GM19395 (cell line): ENCODE measurements at regions not wholly inside any gene's neighbourhood (a gene's known extent, or its start where the extent isn't known, plus 50 kb on each side); places are given as distances from the start of the nearest gene placed in this dataset.

Experiments
- ATAC-seq: cut with Tn5 transposase; IDR thresholded peaks from one replicate; pipeline ENCODE4 v1.9.1; 2021; ENCODE audit warnings: mild to moderate bottlenecking, moderate library complexity; ENCODE audit not compliant: unreplicated experiment

DNA sequence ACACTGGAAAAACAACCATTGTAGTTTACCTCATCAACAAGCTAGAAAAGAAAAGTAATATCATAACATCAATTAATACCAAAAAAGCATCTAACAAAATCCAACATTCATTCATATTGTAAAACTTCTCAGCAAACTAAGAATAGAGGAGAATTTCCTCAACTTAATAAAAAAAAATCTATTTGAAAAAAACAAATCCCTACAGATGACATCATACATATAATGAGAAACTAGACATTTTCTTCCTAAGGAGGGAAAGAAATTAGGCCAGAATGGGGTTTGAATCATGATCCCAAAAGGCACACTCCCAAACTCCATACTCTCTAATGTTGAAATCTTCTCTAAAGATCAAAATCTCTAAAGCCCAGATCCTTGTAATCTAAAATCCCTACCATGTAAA, 460.0 kb downstream of the IRS1 start:
- ATAC-seq, result no peak

DNA sequence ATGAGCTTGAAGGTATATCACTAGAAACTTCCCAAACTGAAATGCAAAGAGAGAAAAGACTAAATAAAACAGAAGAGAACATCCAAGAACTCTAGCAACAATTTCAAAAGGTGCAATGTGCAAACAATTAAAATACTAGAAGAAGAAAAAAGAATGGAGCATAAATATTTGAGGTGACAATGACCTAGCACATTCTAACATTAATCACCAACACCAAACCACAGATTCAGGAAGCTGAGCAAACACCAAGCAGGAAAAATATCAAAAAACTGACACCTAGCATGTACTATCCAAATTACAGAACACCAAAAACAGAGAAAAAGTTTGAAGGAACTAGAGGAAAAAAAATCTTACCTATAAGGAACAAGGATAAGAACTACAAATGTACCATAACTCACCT, 460.8 kb downstream of the IRS1 start:
- no peak for ATAC-seq

DNA sequence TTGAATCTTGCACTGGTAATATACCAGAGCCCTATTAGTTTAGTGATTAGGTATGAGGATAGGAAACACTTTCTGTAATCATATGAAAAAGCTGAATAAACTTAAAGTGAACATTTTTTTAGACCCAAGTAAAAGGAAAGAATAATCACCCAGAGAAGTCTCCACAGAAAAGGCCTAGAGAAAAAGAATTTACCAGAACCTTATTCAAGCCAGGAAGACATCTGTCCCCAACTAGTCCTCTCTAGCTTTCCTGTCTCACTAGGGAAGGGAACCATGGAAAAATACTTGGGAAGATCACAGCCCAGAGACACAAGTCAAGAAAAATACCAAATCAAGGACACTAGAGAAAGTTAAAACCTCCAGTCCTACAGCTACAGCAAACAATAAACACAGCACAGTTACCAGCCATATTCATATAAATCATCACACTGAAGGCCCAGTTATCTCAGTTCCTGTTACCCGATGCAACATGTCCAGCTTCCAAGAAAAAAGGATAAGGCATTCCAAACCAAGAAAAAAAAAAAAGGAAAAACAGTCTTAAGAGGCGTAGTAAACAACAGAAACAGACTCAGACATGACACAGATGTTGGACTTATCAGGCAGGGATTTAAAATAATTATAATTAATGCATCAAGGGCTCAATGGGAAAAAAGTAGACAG, 461.5 kb downstream of the IRS1 start:
- ATAC-seq, result no peak

DNA sequence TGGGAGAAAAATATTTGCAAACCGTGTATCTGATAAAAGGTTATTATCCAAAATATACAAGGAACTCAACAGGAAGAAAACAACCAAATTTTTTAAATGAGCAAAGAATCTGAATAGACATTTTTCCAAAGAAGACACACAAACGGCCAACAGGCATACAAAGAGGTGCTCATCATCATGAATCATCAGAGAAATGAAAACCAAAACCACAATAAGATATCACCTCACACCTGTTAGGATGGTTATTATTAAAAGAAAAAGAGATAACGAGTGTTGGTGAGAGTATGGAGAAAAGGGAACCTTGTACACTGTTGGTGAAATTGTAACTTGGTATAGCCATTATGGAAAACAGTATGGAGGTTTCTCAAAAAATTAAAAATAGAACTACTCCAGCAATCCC, 463.3 kb downstream of the IRS1 start:
- no peak for ATAC-seq

DNA sequence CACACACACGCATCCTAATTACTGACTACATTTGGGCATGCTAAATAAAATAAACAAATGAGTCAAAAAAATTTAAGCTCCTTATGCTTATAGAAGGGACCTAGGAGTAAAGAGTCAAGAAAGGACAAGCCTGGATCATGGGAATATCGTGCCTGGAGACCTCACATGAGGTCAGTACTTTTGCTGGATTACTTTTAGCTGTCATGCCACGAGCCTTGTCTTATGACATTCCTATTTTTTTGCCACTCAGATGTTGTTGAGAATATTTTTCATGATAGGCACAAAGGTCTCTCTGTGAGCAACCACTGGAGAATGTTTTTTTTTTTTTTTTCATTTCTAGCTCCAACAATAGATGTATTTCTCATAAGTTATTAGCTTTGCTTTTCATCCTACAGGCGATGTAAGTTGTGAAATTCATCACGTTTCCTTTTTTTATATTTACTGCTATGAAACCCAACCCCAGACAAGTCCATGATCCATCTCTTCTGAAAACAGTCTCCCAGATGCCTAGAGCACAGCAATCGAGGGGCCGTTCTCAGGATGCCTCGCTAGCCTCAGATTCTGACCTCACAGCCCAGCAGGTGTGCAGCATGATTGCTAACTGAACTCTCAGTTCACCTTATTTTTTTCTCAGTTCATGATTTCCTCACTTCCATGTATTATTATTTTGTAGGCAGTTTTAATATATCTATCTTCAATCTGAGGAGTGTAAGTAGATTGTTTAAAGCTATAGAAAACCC, 464.5 kb downstream of the IRS1 start:
- no peak for ATAC-seq

DNA sequence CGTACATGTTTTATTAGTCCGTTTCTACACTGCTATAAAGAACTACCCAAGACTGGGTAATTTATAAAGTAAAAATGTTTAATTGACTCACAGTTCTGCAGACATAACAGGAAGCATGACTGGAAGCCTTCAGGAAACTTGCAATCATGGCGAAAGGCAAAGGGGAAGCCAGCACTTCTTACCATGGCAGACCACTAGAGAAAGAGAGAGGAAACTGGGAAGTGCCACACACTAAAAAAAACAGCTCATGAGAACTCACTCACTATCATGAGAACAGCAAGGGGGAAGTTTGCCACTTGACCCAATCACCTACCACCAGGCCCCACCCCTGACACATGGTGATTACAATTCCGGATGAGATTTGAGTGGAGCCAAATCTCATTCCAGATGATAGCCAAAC, 466.2 kb downstream of the IRS1 start:
- no peak for ATAC-seq

DNA sequence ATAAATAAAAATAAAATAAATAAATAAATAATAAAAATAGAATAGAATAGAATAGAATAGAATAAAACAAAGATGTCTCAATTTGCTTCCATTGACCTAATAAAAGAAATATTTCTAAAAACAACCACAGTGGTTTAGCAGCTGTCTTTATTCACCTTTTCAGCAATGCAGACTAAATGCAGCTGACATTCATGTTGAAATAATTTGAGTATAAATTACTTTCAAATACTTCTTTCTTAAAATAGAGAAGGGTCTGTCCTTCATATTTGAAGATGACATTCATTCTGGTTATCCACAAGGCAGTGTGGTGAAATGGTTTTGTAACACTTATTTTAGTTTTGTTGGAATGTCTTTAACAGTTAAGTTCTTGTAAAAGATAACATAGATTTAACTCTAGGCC, 469.4 kb downstream of the IRS1 start:
- ATAC-seq, result no peak

DNA sequence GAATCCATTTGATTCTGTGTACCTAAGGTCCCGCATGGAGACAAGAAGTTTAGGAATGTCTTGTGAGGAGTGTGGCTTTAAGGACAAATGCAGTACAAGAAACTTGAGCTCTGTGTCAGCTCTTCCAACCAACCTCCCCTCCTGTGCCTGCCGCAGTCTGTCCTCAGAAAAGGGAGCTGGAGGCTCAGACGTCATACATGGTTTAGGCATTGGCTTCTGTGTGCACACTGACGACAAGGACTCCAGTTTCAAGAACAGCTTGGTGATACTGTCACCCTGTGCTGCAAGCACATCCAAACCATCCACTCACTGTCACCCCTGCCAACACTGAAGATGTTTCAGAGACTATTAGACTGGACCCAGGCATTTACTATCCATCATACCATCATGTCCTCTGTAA, 470.4 kb downstream of the IRS1 start:
- ATAC-seq, result no peak

DNA sequence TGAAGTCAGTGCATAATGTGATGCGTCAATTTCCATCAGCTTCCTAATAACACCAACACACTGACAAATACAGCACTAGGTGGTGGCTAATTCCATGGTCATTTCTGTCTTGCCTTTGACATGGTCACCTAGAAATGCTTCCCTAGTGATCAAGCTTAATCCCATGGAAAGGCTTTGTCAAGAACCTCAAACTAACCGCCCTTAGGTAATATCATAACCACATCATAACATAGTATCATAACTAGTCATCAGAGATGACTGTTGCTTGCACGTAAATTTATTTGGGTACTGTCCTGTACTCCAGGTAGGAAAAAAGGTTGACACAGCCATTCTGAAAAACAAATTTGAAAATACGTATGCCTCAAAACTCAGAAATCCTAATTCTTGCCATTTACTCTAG, 471.8 kb downstream of the IRS1 start:
- no peak for ATAC-seq

DNA sequence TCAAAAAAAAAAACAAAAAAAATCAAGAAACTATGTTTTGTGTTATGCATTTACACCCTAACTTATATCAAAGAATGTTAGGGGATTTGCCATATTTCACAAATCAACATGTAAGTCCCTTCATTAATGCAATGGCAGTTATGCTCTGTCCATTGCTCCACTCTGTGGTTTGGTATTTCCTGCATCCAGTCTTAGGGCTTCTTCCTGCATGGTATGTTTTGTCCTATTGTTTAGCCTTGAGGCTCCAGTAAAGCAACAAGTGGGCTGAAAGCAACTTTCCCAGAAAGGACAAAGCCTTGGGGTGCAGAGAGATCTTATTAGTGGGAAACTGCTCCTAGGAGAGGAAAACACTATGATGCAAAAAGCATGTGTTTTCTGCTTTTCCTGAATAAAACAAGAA, 474.1 kb downstream of the IRS1 start:
- ATAC-seq, result no peak

DNA sequence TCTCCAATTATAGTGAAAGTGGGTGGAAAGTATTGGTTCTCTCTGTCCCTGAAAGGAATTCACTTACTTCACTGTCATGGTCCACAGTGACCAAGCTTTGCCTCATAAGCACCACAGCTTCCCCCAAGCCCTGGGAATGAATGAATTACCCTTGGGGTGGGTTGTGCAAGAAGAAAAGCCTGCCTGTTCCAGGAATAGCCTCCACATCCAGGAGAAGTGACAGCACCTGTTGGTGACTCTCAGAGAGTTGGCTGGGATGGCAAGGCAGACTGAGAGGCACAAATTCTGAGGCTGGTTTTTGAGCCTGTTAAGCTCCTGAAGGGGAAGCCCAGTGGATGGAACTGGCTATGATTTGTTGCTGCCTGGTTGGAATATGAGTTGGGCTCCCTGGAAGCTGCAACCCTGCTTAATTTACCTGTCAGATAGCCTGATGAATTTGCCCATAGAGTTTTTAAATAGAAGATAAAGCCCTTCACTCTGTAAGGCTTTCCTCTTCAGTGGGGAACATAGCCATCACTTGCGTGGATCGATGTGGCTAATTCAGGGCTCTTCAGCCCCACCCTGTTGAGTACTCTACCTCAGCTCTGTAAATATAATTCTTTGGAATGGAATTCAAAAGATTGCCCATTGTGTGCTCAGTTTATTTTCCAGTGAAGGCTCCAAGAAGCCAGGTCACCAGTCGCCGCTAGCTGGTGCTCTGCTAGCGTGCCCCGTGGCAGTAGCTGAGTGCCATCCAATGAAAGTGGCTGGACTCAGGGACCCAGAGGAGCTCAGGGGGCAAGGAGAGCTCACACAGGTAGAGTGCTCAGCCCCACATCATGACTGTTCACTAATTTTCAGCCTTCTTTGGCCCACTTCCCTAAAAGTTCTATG, 479.3 kb downstream of the IRS1 start:
- ATAC-seq, result no peak

DNA sequence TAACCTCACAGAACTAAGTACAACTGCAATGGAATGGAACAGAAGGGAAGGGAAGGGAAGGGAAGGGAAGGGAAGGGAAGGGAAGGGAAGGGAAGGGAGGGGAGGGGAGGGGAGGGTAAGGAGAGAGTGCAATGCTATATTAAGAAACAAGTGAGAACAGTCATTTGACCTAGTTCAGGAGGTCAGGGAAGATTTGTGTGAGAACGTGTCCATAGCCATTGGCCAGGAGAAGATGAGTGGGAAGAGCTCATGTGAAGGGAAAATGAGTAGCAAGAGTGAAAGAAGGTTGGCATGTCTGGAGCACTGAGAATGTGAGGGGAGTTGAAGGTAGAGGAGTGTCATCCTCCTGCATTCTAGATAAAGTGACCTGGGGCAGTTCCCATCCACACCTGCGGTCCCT, 481.6 kb downstream of the IRS1 start:
- no peak for ATAC-seq

DNA sequence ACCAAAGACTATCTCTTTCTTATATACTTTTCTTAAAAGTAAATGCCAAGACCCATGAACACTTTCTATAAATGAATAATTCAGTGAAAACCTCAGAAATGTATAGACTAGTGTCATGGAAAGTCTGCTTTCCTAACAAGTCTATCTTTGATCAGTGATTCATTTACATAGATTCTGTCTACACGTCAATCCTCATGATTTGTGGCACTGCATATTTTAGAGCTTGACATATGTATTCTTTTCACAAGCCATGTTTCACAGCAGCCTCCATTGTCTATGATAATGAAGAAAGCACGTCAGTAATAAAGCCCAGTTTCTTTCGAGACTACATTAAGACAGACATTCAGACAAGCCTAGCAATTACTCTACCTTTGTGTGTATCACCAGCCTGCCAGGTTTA, 486.6 kb downstream of the IRS1 start:
- no peak for ATAC-seq

DNA sequence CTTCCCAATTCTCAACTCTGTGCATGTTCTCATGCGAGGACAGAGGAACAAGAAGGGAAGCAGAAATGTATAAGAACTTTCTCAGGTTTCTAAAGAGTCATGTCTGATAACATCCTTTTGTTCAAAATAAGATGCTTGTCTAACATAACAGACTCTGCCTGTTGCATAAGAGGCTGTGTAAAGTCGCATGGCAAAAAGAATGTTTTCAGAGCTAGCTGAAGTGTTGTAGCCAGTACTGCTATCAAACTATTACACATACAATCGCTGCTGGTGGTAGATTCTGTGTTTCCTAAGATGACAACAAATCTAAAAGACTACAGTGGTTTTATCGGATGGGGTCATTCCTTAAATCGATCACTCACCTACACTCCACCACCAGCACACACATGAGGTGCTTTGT, 487.5 kb downstream of the IRS1 start:
- no peak for ATAC-seq

DNA sequence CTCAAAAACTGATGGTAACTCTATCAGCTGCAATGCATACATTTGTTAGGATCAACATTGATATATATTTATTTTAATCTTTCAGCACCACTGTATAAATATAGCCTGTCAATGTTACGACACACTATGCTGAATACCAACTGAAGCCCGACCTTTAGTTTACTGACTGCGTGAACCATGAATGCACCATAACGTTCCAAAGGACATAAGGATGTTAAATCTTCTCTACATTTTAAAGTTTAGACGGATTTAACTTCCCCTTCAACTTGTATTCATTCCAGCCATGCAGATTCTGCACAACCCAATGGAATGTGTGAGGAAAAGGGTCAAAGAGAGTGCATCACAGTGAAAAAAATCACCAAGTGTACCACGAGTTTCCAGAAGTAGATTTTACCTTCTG, 489.5 kb downstream of the IRS1 start:
- no peak for ATAC-seq

DNA sequence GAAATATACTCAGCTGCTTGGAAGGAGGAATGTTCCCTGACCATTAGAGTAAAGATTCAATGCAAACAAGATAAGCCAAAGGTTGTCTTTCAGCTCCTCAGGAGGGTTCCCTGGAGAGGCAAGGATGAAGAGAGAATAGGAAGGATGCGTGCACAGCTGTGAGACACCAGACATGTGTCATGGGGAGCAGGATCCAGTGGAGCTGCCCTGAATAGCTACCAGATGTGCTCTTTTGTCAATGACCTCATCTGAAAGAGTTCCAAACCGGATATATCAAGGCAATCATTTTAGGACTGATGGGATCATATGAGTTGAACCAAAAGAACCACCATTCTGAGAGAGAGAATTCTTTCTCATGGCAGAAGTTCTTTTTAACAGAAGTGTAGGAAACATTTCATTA, 490.6 kb downstream of the IRS1 start:
- no peak for ATAC-seq

DNA sequence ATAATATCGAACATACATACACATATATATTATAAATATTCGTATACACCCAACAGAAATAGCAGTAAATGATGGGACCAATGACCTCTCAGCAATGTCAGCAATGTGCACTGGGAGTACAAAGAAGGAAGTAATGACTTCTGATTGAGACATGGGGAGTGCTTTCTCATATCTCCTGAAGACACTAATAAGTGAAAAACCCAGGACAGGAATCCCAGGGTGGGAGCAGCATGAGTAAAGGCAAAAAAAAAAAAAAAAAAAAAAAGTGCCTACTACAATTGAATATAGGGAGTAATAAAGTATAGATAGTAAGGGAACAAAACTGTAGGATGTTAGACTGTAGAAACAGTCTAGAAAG, 491.3 kb downstream of the IRS1 start:
- no peak for ATAC-seq

DNA sequence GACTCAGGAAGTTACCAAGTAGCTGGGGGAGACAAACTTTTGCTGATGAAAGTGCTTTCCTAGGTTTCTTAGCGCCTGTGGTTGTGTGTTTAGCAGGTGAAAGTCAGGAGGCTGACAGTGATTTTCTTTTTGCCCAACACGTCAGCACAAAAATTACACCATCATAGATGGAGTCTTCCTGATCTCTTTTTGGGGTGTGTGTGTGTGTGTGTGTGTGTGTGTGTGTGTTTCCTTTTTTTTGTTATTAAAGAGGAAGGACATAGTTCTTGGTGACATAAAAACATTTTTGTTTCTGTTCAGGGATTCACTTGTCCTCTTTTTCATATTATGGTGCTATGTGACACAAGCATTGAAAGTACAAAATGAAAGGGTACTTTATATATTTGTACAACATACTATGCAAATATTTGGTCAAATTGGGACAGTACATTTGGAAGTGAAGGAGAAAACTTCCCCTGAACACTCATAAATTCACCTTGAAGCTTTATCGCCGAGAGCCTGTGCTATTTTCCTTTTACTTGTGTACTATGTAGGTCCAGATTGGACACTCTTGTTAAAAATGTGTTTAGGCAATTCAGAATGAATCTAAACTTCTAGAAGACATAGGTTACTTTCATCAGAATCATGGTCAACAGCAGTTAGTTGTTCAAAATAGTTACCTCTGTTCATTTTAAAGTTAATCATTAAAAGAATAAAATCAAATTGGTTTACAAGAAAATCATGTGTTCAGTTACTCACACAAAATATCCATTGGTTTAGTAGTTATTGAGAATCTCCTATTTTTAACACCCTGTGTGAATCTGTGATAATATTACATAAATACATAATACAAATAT, 491.9 kb downstream of the IRS1 start:
- no peak for ATAC-seq

DNA sequence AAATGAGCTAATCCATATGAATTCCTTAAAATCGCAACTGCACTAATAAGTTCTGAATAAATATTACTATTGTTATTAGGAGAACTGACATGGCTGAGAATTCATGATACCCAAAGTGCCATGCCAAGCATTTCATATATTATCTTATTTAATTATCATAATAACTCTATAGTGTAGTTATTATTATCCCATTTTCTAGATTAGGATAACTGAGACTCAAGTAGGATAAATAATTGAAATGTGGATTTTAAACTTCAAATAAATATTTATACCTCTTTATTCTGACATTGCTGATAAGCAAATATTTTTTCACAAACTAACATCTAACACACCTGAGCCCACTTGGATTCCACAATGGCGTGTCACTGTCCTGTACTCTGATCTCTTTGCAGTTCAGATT, 492.7 kb downstream of the IRS1 start:
- ATAC-seq, result no peak

DNA sequence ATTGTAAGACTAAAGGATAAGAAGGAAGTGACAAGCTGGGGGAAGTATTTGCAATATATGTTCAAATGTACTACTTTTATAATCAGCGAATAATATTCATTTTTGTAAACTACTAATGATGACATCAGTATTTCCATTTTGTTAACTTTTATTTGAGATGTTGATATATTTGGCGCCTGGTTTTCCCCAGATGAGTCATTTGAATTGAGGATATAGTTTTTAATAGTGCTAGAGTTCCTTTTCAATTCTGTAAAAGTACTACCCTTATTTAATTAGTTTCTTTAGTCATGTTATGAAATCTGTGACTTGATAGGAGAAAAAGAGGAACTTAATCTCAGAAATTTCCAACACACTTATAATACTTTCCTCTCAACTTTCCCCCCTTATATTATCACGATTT, 495.3 kb downstream of the IRS1 start:
- no peak for ATAC-seq

DNA sequence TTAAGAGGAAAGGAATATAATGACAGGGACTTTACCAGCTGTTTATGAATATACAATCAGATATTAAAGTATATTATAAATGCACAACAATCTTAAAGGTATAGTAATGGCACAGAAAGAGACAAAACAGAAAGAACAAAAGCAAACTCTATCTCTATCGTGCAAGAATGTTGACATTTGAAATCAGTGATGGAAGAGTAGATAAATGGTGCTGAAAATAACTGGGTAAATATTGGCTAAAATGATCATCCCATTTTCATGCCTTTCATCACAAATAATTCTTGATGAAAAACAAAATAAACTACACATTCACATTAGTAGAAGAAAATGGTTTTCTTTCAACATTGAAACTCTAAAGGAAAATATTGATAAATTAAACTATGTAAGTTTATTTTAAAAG, 495.9 kb downstream of the IRS1 start:
- no peak for ATAC-seq
